ENCODE measurements at regions not wholly inside any gene's neighbourhood (a gene's known extent, or its start where the extent isn't known, plus 50 kb on each side); places are given as distances from the start of the nearest gene placed in this dataset.

GRCh38 chrX:39907964-39908661, 189.6 kb downstream of the BCOR start:
- TF ChIP-seq CTCF (IDR thresholded peaks at IDR 0.05): no peak
- TF ChIP-seq POLR2A (IDR thresholded peaks at IDR 0.05): peak in 1 of 2 donors; percentile 9

Measured in thyroid gland (tissue), 4 donors.